Right atrium auricular region (tissue), 2 donors: ENCODE measurements at regions not wholly inside any gene's neighbourhood (a gene's known extent, or its start where the extent isn't known, plus 50 kb on each side); places are given as distances from the start of the nearest gene placed in this dataset.

ENCODE experiments used
- DNase-seq: peaks from one replicate; pipeline ENCODE4 v3.0.0-alpha.2; 2019; ENCODE audit warnings: low spot score
- H3K27ac ChIP-seq, 2 donors: fragments of 200-600 bp; sonication (generic); 1 replicate in 1 of 2; 2 replicates in 1 of 2; pipeline ENCODE4 v1.5.1; 2016 to 2019
- H3K27me3 ChIP-seq, 2 donors: fragments of 200-600 bp; sonication (generic); one replicate each; pipeline versions ENCODE4 v1.5.1 to v1.6.0; 2017 to 2019
- H3K36me3 ChIP-seq: fragments of 200-600 bp; sonication (generic); one replicate; pipeline ENCODE4 v1.5.1; 2016
- H3K4me1 ChIP-seq, 2 donors: fragments of 200-600 bp; sonication (generic); one replicate each; pipeline versions ENCODE4 v1.5.1 to v1.6.0; 2017 to 2019
- H3K4me3 ChIP-seq, 2 donors: fragments of 200-600 bp; sonication (generic); 1 replicate in 1 of 2; 2 replicates in 1 of 2; pipeline ENCODE4 v1.5.1; 2017 to 2019; ENCODE audit warnings: mild to moderate bottlenecking in 1 of 2, moderate library complexity in 1 of 2
- H3K9me3 ChIP-seq, 2 donors: fragments of 200-600 bp; sonication (generic); one replicate each; pipeline ENCODE4 v1.5.1; 2019
- CTCF ChIP-seq, 2 donors: fragments of 200-600 bp; sonication (generic); IDR thresholded peaks; one replicate each; pipeline ENCODE4 v1.5.1; 2019; ENCODE audit warnings: antibody characterized with exemption in 2 of 2

GRCh38 chr13:33462109-33462508 lies 176.6 kb upstream of the STARD13 start:
- no peak for DNase-seq
- H3K27me3 ChIP-seq = no peaks in the 10 kb centered on the region
- H3K4me3 ChIP-seq = no peak overlapping the region
- TF ChIP-seq CTCF (IDR thresholded peaks at IDR 0.05) = no peak
- no peaks in the 10 kb centered on the region for H3K36me3 ChIP-seq
- no peaks in the 10 kb centered on the region for H3K4me1 ChIP-seq
- no peak overlapping the region for H3K27ac ChIP-seq
- H3K9me3 ChIP-seq = peaks cover 0 to 13% of the 10 kb centered on the region in 2 donors

- H3K9me3 ChIP-seq = peaks cover 0 to 10% of the 10 kb centered on the region in 2 donors
- H3K36me3 ChIP-seq = no peaks in the 10 kb centered on the region
- H3K27ac ChIP-seq = no peak overlapping the region
- DNase-seq = no peak
- H3K4me3 ChIP-seq = no peak overlapping the region
- TF ChIP-seq CTCF (IDR thresholded peaks at IDR 0.05) = no peak
- no peaks in the 10 kb centered on the region for H3K4me1 ChIP-seq
- no peaks in the 10 kb centered on the region for H3K27me3 ChIP-seq
Measured at GRCh38 chr13:33464345-33464744, 178.8 kb upstream of the STARD13 start.

- Histone ChIP-seq H3K9me3 (no peaks in the 10 kb centered on the region), H3K27ac (no peak overlapping the region), H3K36me3 (no peaks in the 10 kb centered on the region), H3K4me3 (no peak overlapping the region), H3K4me1 (no peaks in the 10 kb centered on the region), H3K27me3 (no peaks in the 10 kb centered on the region)
- no peak for TF ChIP-seq CTCF (IDR thresholded peaks at IDR 0.05)
- no peak for DNase-seq
Measured at GRCh38 chr13:33466262-33466661, 180.7 kb upstream of the STARD13 start.

GRCh38 chr13:33467556-33467955 lies 182.0 kb upstream of the STARD13 start:
- no peak for DNase-seq
- no peak overlapping the region for H3K4me3 ChIP-seq
- no peak for TF ChIP-seq CTCF (IDR thresholded peaks at IDR 0.05)
- H3K27ac ChIP-seq = no peak overlapping the region
- H3K27me3 ChIP-seq = no peaks in the 10 kb centered on the region
- H3K36me3 ChIP-seq = no peaks in the 10 kb centered on the region
- H3K4me1 ChIP-seq = no peaks in the 10 kb centered on the region
- no peaks in the 10 kb centered on the region for H3K9me3 ChIP-seq

- H3K4me3 ChIP-seq = no peak overlapping the region
- TF ChIP-seq CTCF (IDR thresholded peaks at IDR 0.05) = no peak
Measured at GRCh38 chr13:33471204-33471603, 185.6 kb upstream of the STARD13 start.

GRCh38 chr13:33472446-33472845 lies 186.9 kb upstream of the STARD13 start:
- Histone ChIP-seq H3K9me3 (peaks cover 0 to 2% of the 10 kb centered on the region in 2 donors), H3K36me3 (no peaks in the 10 kb centered on the region), H3K4me3 (no peak overlapping the region), H3K27me3 (no peaks in the 10 kb centered on the region), H3K27ac (no peak overlapping the region), H3K4me1 (no peaks in the 10 kb centered on the region)
- TF ChIP-seq CTCF (IDR thresholded peaks at IDR 0.05) = no peak
- no peak for DNase-seq

More at GRCh38 chr13:33471204-33471603, 185.6 kb upstream of the STARD13 start:
- H3K9me3 ChIP-seq = no peaks in the 10 kb centered on the region
- DNase-seq = no peak
- H3K36me3 ChIP-seq = no peaks in the 10 kb centered on the region
- H3K27me3 ChIP-seq = no peaks in the 10 kb centered on the region
- H3K27ac ChIP-seq = no peak overlapping the region
- H3K4me1 ChIP-seq = no peaks in the 10 kb centered on the region
